WTC11 (cell line): ENCODE measurements at regions not wholly inside any gene's neighbourhood (a gene's known extent, or its start where the extent isn't known, plus 50 kb on each side); places are given as distances from the start of the nearest gene placed in this dataset.

Experiments used
- CBFB ChIP-seq: sonication (generic); formaldehyde crosslinking; IDR thresholded peaks from 2 replicates; pipeline ENCODE4 v1.8.1; 2022; ENCODE audit warnings: mild to moderate bottlenecking, low read depth, missing genetic modification reagents
- CTCF ChIP-seq: fragments of 200-600 bp; IDR thresholded peaks from 2 replicates; pipeline ENCODE4 v1.8.0; 2022; ENCODE audit warnings: antibody characterized with exemption
- E2F1 ChIP-seq: sonication (generic); formaldehyde crosslinking; IDR thresholded peaks from 2 replicates; pipeline ENCODE4 v1.8.0; 2022; ENCODE audit warnings: mild to moderate bottlenecking, missing genetic modification reagents
- ELF4 ChIP-seq: sonication (generic); formaldehyde crosslinking; IDR thresholded peaks from 2 replicates; pipeline ENCODE4 v1.8.1; 2022; ENCODE audit warnings: low read depth, mild to moderate bottlenecking, moderate library complexity, missing genetic modification reagents
- ESRRA ChIP-seq: sonication (generic); formaldehyde crosslinking; IDR thresholded peaks from 2 replicates; pipeline ENCODE4 v1.8.1; 2022; ENCODE audit warnings: mild to moderate bottlenecking, missing genetic modification reagents, borderline replicate concordance
- MAX ChIP-seq: sonication (generic); formaldehyde crosslinking; IDR thresholded peaks from 2 replicates; pipeline ENCODE4 v1.8.0; 2022; ENCODE audit warnings: mild to moderate bottlenecking, missing genetic modification reagents
- MLX ChIP-seq: sonication (generic); formaldehyde crosslinking; IDR thresholded peaks from 2 replicates; pipeline ENCODE4 v1.8.1; 2023; ENCODE audit warnings: mild to moderate bottlenecking, missing genetic modification reagents, moderate library complexity
- MXD4 ChIP-seq: fragments of 250-450 bp; sonication (Bioruptor Pico); IDR thresholded peaks from 2 replicates; pipeline ENCODE4 v1.8.0; 2021; ENCODE audit warnings: mild to moderate bottlenecking, moderate library complexity, borderline replicate concordance
- MYBL2 ChIP-seq: sonication (generic); formaldehyde crosslinking; IDR thresholded peaks from 2 replicates; pipeline ENCODE4 v1.8.1; 2023; ENCODE audit warnings: mild to moderate bottlenecking, moderate library complexity, missing genetic modification reagents
- NR3C1 ChIP-seq: sonication (generic); formaldehyde crosslinking; conservative IDR thresholded peaks from 2 replicates; pipeline ENCODE4 v1.8.1; 2023; ENCODE audit warnings: low read depth, mild to moderate bottlenecking, missing genetic modification reagents
- ZNF121 ChIP-seq: sonication (generic); formaldehyde crosslinking; IDR thresholded peaks from 2 replicates; pipeline ENCODE4 v1.8.0; 2023; ENCODE audit warnings: missing genetic modification reagents
- ZNF317 ChIP-seq: sonication (generic); formaldehyde crosslinking; IDR thresholded peaks from 2 replicates; pipeline ENCODE4 v1.8.1; 2023; ENCODE audit warnings: low read depth, mild to moderate bottlenecking, moderate library complexity, missing genetic modification reagents, borderline replicate concordance
- ZNF512 ChIP-seq: sonication (generic); formaldehyde crosslinking; IDR thresholded peaks from 2 replicates; pipeline ENCODE4 v1.8.1; 2022; ENCODE audit warnings: missing genetic modification reagents, borderline replicate concordance

- TF ChIP-seq MXD4 (CRISPR knock-in tag) (no peak), CTCF (no peak), NR3C1 (CRISPR knock-in tag) (no peak), MLX (no peak), ZNF512 (CRISPR knock-in tag) (no peak), MAX (CRISPR knock-in tag) (no peak), CBFB (CRISPR knock-in tag) (no peak), ESRRA (CRISPR knock-in tag) (no peak), ZNF317 (no peak), MYBL2 (CRISPR knock-in tag) (no peak), ZNF121 (CRISPR knock-in tag) (no peak), E2F1 (CRISPR knock-in tag) (no peak), ELF4 (CRISPR knock-in tag) (no peak)
These were observed 218.8 kb downstream of the CTTN start for GRCh38 chr11:70616938-70617654.
